GM23338 (cell line): ENCODE measurements at regions not wholly inside any gene's neighbourhood (a gene's known extent, or its start where the extent isn't known, plus 50 kb on each side); places are given as distances from the start of the nearest gene placed in this dataset.

Source experiments
- ATAC-seq: fragments of 200-7000 bp; cut with Tn5 transposase; 3 replicates; pipeline ENCODE4 v1.9.1; 2020
- DNase-seq: peaks from one replicate; pipeline ENCODE4 v3.0.0-alpha.2; 2015; ENCODE audit warnings: low spot score
- H2AFZ ChIP-seq: fragments of 200-600 bp; sonication (generic); 2 replicates; pipeline ENCODE4 v1.8.0; 2016; ENCODE audit warnings: antibody characterized with exemption, mild to moderate bottlenecking, moderate library complexity
- H3F3A ChIP-seq: fragments of 200-600 bp; sonication (generic); replicated peaks from 2 replicates; pipeline ENCODE4 v1.8.0; 2017; ENCODE audit warnings: antibody characterized with exemption, mixed run types, low read depth
- H3K27ac ChIP-seq: fragments of 200-600 bp; sonication (generic); 2 replicates; pipeline ENCODE4 v1.6.1; 2016; ENCODE audit warnings: low read depth
- H3K27me3 ChIP-seq: fragments of 200-600 bp; sonication (generic); 2 replicates; pipeline ENCODE4 v1.8.0; 2016; ENCODE audit warnings: mild to moderate bottlenecking, mixed run types, moderate library complexity; ENCODE audit not compliant: insufficient read depth
- H3K36me3 ChIP-seq: fragments of 200-600 bp; sonication (generic); 2 replicates; pipeline ENCODE4 v1.8.0; 2016; ENCODE audit warnings: mild to moderate bottlenecking; ENCODE audit not compliant: insufficient read depth
- H3K4me1 ChIP-seq: fragments of 200-600 bp; sonication (generic); 2 replicates; pipeline ENCODE4 v1.8.0; 2016; ENCODE audit warnings: mild to moderate bottlenecking, moderate library complexity; ENCODE audit not compliant: insufficient read depth
- H3K4me2 ChIP-seq: fragments of 200-600 bp; sonication (generic); 2 replicates; pipeline ENCODE4 v1.7.1; 2017; ENCODE audit warnings: mixed run types
- H3K4me3 ChIP-seq: fragments of 200-600 bp; sonication (generic); 2 replicates; pipeline ENCODE4 v1.6.1; 2016; ENCODE audit warnings: mixed run types
- H3K79me2 ChIP-seq: fragments of 200-600 bp; sonication (generic); replicated peaks from 2 replicates; pipeline ENCODE4 v1.8.0; 2017; ENCODE audit warnings: mild to moderate bottlenecking; ENCODE audit not compliant: insufficient read depth
- H3K9me2 ChIP-seq: fragments of 200-600 bp; sonication (generic); 2 replicates; pipeline ENCODE4 v1.8.0; 2017; ENCODE audit not compliant: insufficient read depth
- H4K20me1 ChIP-seq: fragments of 200-600 bp; sonication (generic); replicated peaks from 2 replicates; pipeline ENCODE4 v1.8.0; 2017; ENCODE audit warnings: mild to moderate bottlenecking; ENCODE audit not compliant: insufficient read depth
- H3K27ac Mint-ChIP-seq: 2 replicates; pipeline ENCODE4 v1.8.0; 2020; ENCODE audit warnings: inconsistent platforms, mild to moderate bottlenecking, moderate library complexity, mixed read lengths
- H3K27me3 Mint-ChIP-seq: 3 replicates; pipeline ENCODE4 v1.8.0; 2022; ENCODE audit warnings: low read depth, mild to moderate bottlenecking, moderate library complexity, mixed read lengths, inconsistent platforms; ENCODE audit not compliant: insufficient read depth, poor library complexity
- H3K36me3 Mint-ChIP-seq: 3 replicates; pipeline ENCODE4 v1.8.0; 2021; ENCODE audit warnings: low read depth, mild to moderate bottlenecking, inconsistent platforms, moderate library complexity, mixed read lengths
- H3K4me1 Mint-ChIP-seq: 3 replicates; pipeline ENCODE4 v1.8.0; 2020; ENCODE audit warnings: mild to moderate bottlenecking, inconsistent platforms, mixed read lengths
- H3K4me3 Mint-ChIP-seq: 3 replicates; pipeline ENCODE4 v1.8.0; 2021; ENCODE audit warnings: moderate library complexity, mild to moderate bottlenecking, inconsistent platforms, mixed read lengths
- H3K9me3 Mint-ChIP-seq: 3 replicates; pipeline ENCODE4 v1.8.0; 2020; ENCODE audit warnings: moderate library complexity, mild to moderate bottlenecking, inconsistent platforms, mixed read lengths
- CTCF ChIP-seq, 2 experiments: fragments of 200-600 bp in 1 of 2; sonication (generic) in 1 of 2; conservative IDR thresholded peaks; 2 replicates each; pipeline versions ENCODE4 v1.5.1 to v1.6.1; 2016 to 2017; ENCODE audit warnings: antibody characterized with exemption in 2 of 2, low read depth in 2 of 2, mild to moderate bottlenecking in 2 of 2, moderate library complexity in 1 of 2
- ETS1 ChIP-seq: IDR thresholded peaks from 2 replicates; pipeline ENCODE4 v1.6.1; 2016; ENCODE audit warnings: antibody characterized with exemption
- EZH2 ChIP-seq: fragments of 200-600 bp; sonication (generic); IDR thresholded peaks from one replicate; pipeline ENCODE4 v1.8.0; 2017; ENCODE audit warnings: antibody characterized with exemption, mild to moderate bottlenecking, low read depth; ENCODE audit not compliant: unreplicated experiment
- EZH2phosphoT487 ChIP-seq: fragments of 200-600 bp; sonication (generic); IDR thresholded peaks from one replicate; pipeline ENCODE4 v1.8.1; 2018; ENCODE audit warnings: antibody characterized with exemption; ENCODE audit not compliant: unreplicated experiment
- JUNB ChIP-seq: IDR thresholded peaks from one replicate; pipeline ENCODE4 v1.6.1; 2016; ENCODE audit warnings: antibody characterized with exemption; ENCODE audit not compliant: unreplicated experiment
- NANOG ChIP-seq: IDR thresholded peaks from 2 replicates; pipeline ENCODE4 v1.6.1; 2016; ENCODE audit warnings: antibody characterized with exemption, borderline replicate concordance
- POLR2AphosphoS5 ChIP-seq: IDR thresholded peaks from 2 replicates; pipeline ENCODE4 v1.6.1; 2016; ENCODE audit warnings: antibody characterized with exemption, low read depth
- REST ChIP-seq: IDR thresholded peaks from one replicate; pipeline ENCODE4 v1.6.1; 2018; ENCODE audit warnings: antibody characterized with exemption; ENCODE audit not compliant: unreplicated experiment
- STAT1 ChIP-seq: IDR thresholded peaks from one replicate; pipeline ENCODE4 v1.6.1; 2016; ENCODE audit warnings: antibody characterized with exemption; ENCODE audit not compliant: unreplicated experiment
- ZNF114 ChIP-seq: fragments of 250-450 bp; sonication (Bioruptor Pico); IDR thresholded peaks from 2 replicates; pipeline ENCODE4 v1.5.0; 2020; ENCODE audit warnings: mild to moderate bottlenecking, moderate library complexity
- ZNF331 ChIP-seq: fragments of 250-450 bp; sonication (Bioruptor Pico); IDR thresholded peaks from 2 replicates; pipeline ENCODE4 v1.5.0; 2020; ENCODE audit warnings: low read depth, mild to moderate bottlenecking, moderate library complexity
- ZNF462 ChIP-seq: fragments of 250-450 bp; sonication (Bioruptor Pico); IDR thresholded peaks from 2 replicates; pipeline ENCODE4 v1.5.0; 2020; ENCODE audit warnings: mild to moderate bottlenecking, moderate library complexity

GRCh38 chr7:91681718-91682117 is 198.8 kb downstream of the MTERF1 start:
- Histone ChIP-seq H3F3A (no peaks in the 10 kb centered on the region), H3K27me3 (no peaks in the 10 kb centered on the region), H3K36me3 (0 out of 2 replicates have a peak, but pooled peaks cover 4% of the 10 kb centered on the region), H3K4me2 (no peak overlapping the region), H3K27ac (no peak overlapping the region), H4K20me1 (no peaks in the 10 kb centered on the region), H2AFZ (no peak overlapping the region), H3K4me3 (no peak overlapping the region), H3K79me2 (no peaks in the 10 kb centered on the region), H3K4me1 (no peaks in the 10 kb centered on the region), H3K9me2 (no peaks in the 10 kb centered on the region)
- Mint-ChIP-seq H3K36me3 (peaks cover 25% of the 10 kb centered on the region), H3K27ac (no peak overlapping the region), H3K4me1 (no peaks in the 10 kb centered on the region), H3K4me3 (no peak overlapping the region), H3K27me3 (no peaks in the 10 kb centered on the region), H3K9me3 (peaks cover 30% of the 10 kb centered on the region)
- TF ChIP-seq EZH2, result no peak
- no peak for TF ChIP-seq ZNF331 (CRISPR knock-in tag)
- TF ChIP-seq NANOG, result no peak
- no peak for TF ChIP-seq JUNB
- TF ChIP-seq ETS1, result no peak
- no peak for TF ChIP-seq ZNF114
- no peak for TF ChIP-seq POLR2AphosphoS5
- TF ChIP-seq ZNF462 (CRISPR knock-in tag), result no peak
- no peak for TF ChIP-seq STAT1
- no peak for TF ChIP-seq REST
- TF ChIP-seq EZH2phosphoT487, result no peak
- no peak for TF ChIP-seq CTCF (conservative IDR thresholded peaks at IDR 0.05; ENCODE audit: low read depth in 2 of 2)
- DNase-seq, result no peak
- no peak for ATAC-seq
